GM21423 (cell line): ENCODE measurements at regions not wholly inside any gene's neighbourhood (a gene's known extent, or its start where the extent isn't known, plus 50 kb on each side); places are given as distances from the start of the nearest gene placed in this dataset.
A peak's percentile ranks its signal among the peaks of the same experiment; 100 is the strongest.

Experiments
- ATAC-seq: cut with Tn5 transposase; IDR thresholded peaks from one replicate; pipeline ENCODE4 v1.9.1; 2021; ENCODE audit warnings: mild to moderate bottlenecking, moderate library complexity; ENCODE audit not compliant: unreplicated experiment

DNA sequence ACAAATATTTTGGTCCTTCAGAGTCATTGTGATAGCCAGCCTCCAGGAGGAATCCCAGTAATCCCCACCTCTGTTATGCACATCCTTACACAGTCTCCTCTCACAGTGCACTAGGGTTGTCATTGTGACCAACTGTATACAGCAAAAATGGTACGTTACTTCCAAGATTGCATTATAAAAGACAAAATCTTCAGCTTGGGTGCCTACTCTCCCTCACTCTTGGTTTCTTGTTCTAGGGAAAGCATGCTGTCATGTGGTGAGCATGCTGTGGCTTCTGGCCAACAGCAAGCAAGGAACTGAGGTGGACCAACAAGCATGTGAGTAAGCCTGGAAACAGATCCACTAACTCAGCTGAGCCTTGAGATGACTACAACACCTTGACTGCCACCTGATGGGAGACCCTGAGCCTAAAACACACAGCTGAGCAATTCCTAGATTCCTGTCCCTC lies 130.1 kb upstream of the DST start:
- no peak for ATAC-seq

DNA sequence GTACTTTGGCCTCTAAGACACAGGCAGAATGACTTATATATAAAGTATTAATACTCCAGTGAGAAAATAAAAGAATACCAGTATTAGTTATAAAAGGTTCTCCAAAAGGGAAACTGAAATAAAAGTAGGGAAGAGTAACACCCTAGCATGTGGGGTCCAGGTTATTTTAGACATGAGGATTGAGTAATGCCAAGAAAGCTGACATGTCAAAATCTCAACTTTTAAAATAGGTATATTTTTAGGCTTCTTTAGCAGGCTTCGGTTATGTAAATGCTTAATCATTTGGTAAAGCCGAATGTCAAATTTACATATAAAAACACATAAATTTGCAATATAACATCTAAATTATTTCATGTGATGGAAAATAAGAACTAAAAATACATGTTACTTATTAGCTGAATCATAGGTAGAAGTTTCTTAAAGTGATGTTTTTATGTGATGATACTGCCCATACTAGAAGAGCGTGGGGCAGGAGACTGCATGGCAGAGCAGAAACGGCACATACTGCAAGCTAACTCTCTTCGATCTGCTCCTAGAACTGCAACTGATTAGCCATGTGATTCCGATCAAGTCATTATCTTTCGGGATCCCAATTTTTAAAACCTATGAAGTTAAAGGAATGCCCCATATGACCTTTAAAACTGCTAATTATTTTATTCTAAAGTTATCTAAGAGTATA lies 129.4 kb upstream of the DST start:
- ATAC-seq: no peak

DNA sequence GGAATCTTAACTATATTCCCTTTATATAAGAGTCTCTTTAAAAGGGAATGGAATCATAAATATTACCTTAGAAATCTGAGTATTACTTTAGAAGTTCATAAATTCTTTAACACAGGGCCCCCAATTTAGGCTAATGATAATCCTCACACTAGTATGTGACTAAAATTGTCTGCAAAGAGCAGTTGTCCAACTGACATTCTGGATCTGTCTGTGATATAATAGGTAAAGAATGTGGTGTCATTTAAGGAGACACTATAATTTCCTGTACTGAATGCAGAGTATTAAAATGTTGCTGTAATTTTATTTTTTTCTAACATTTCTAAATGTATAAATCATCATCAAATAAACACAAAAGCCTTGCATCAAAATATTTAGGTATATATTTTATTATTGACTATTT lies 128.5 kb upstream of the DST start:
- no peak for ATAC-seq

DNA sequence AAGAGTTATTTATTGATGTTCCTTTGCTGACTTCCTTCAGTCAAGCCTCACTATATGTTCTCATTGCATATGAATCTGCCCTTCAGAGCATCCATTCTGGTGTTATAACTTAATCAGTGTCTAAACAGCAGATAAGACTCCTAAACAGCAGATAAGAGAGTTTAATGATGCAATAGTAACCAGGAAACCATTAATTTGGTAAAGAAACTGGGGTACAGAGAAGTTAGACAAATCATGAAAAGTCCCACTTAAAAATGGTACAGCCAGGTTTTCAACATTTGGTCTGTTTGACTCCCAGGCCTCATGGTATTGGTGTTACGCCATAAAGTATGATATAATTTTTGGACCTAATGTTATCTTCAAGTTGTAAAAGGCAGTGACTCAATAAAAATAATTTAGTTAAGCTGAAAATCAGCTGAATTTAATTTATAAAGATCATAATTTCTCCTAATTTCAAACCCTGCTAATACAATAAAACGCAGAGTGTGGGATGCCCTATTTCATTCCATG lies 127.4 kb upstream of the DST start:
- no peak for ATAC-seq

DNA sequence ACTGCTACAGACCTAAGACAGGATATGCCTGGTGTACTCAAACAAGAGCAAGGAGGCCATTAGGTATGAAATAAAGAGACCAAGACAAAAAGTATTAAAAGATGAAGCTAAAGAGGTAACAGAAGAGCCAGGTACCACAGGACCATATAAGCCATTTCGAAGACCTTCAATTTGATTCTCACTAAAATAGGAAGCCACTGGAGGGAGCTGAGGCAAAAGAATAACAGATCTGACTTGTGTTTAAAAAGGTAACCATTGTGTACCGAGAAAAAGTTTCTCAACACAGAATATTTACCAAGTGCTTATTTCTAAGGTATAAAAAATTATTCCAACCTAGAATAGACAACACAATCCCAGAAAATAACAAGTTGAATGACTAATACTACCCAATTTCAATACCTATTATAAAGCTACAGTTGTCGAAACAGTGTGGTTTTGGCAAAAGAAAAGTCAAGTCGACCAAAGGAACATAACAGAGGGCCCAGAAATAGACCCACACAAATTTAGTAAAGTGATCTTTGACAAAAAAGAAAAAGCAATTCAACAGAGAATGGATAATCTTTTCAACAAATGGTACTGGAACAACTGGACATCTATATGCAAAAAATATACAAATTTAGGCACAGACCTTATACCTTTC lies 125.3 kb upstream of the DST start:
- no peak for ATAC-seq

DNA sequence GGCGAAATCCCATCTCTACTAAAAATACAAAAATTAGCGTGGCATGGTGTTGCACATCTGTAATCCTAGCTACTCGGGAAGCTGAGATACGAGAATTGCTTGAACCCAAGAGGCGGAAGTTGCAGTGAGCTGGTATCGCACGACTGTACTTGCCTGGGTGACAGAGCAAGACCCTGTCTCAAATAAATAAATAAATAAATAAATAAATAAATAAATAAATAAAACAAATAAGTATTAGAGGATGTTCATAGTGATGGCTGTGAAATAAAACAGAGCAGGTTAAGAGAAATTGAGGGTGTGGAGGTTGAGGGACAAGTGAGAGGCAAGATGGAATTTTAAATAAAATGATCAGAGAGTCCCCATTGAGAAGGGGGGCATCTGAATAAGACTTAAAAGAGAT lies 124.7 kb upstream of the DST start:
- no peak for ATAC-seq

DNA sequence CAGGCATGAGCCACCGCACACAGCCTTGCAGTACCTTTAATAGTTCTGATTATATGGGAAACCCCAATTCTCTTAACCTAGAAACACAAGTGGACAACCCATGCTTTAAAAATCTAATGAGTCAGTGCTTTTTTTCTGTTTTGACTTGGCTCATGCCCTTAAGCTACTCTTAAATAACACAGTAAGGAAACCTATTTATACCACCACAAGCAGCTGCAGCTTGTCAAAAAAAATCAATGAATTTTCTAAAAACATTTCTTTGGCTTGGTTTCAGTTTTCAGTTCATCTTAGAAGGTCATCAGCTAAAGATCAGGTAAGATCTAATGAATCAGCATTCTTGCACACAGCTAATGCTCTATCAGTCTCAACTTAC lies 124.1 kb upstream of the DST start:
- peak; percentile 69 for ATAC-seq

DNA sequence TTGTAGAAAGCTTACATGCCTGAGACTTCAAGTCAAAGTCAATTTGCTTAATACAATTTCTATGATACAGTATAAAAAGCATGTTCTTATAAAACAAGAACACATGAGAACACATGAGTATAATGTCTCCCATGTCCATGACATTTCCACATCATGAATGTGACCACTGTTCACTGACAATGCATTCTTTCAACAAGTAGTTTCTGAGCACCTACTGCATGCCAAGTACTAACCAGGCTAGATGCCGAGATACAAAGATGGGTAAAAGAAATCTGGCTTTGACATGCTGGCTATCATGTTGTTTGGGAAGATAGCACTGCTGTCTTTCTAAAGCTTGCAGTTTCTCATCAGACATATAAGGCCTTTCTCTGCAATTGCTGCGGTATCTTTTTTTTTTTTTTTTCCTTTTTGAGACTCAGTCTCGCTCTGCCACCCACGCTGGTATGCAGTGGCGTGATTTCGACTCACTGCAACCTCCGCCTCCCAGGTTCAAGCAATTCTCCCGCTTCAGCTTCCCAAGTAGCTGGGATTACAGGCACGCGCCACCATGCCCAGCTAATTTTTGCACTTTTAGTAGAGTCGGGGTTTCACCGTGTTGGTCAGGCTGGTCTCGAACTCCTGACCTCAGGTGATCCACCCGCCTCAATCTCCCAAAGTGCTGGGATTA lies 123.6 kb upstream of the DST start:
- no peak for ATAC-seq

DNA sequence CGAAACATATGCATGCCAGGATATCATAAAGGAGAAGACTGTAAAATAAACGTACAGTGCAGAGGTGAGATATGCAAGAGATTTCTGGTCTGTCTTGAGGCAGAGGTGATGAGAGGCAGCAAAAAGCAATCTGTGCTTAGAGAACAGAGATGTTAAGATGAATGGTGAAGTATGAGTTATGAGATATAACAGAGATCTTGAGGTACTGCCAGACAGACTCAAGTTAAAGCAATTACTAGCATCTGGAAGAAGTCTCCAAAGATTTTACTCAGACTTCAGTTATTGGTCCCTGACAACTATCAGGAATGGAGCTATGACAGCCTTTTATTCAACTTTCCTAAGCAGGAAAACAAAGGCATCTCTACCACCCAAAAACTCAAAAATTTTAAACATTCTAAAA lies 122.8 kb upstream of the DST start:
- no peak for ATAC-seq

DNA sequence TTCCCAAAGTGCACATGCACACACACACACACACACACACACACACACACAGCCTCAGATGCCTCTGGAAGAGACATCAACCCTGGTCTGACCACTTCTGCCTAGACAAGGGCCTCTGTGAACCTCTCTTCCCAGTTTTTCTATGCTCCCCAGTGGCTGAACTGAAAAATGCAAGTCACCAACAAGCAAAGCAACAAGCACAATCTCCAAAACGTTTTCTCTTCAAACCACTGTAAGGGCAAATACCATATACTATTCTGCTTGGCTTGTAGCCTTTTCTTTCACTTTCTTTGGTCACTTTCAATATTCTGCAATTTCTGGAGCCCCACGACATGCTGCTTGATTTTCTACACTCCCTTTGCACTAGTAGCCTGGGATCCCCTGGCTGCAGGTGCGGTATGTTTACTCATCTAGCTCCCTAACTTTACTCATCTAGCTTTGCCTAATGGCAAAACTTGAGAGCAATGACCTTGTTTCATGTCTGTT lies 121.4 kb upstream of the DST start:
- peak; percentile 35 for ATAC-seq

DNA sequence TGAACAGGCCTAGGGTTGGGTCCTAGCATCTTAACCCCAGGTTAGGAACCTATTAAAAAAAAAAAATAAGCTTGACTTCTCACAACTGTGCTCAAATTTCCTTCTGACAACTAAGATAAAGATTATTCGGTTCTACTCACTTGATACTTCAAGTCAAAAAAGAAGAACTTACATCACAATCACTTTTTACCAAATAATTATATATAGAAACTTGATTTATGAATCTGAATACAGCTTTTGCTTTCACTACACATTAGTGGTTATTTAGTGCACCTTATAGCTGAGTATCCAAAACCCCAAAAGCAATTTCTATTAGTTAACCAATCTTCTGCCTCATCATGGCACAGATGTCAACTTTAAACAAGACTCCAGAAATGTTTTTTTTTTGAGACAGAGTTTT lies 119.0 kb upstream of the DST start:
- no peak for ATAC-seq

DNA sequence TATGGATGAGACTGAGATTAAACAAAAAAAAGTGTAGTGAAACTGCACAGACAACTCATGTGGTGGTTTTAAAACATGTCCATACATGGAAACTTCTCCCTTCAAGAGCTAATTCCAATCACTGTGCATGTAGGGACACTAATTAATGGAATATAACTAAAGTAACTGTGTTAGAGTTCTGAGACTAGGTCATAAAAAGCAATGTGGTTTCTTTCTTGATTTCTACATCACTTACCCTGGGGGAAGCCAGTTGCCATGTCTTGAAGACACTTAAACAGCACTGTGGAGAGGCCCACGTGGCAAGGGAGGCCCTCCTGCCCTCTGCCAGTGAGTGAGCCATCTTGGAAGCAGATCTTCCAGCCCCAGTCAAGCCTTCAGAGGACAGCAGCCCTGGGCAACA lies 118.2 kb upstream of the DST start:
- no peak for ATAC-seq

DNA sequence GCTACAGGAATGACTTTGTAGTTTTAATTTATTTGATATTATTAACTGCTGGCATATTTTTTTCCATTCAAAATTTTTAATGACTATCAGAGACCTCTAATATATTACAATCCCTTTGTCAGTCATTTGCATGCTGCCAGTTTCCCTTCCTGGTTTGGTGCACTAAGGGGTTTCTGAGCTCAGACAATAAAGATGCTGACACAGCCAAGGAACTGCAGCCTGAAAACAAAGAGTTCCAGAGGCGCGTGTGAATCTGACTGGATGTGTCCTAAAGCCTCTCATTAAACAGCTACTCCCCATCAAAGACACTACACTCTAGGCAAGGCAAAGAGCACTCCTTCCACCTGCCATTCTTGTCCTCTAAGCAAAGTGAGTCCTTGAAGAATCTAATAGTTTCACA lies 116.8 kb upstream of the DST start:
- no peak for ATAC-seq

DNA sequence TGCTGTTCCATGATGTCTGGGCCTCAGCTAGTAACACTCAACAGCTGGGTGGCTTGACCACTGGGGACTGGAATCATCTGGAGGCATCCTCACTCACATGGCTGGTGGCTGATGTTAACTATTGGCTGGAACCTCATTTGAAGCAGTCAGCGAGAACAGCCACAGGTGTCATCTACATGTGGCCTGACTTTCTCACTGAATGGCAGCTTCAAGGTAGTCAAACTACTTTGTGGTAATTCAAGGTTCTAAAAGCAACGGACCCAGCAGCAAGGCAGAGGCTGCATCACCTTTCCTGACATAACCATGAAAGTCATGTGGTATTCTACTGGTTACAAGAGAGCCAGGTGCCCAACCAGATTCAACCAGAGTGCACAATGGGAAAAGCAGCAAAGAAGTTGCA lies 115.9 kb upstream of the DST start:
- ATAC-seq: peak; percentile 30

DNA sequence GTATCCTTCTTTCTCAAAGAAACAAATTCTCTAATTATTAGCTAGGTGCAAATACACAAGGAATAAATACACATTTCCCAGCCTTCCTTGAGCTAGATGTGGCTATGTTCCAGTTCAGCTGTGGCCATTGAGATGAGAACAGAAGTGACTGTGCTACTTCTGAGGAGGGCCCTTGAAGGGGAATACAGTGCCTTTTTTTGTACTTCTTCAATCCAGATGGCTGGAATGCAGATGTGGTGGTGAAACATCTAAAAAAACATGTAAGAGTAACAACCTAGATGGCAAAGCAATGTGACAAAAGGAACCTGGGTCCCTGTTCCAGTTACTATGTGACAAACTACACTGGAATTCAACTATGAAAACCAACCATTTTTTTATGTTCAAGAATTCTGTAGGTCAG lies 115.4 kb upstream of the DST start:
- peak; percentile 33 for ATAC-seq

DNA sequence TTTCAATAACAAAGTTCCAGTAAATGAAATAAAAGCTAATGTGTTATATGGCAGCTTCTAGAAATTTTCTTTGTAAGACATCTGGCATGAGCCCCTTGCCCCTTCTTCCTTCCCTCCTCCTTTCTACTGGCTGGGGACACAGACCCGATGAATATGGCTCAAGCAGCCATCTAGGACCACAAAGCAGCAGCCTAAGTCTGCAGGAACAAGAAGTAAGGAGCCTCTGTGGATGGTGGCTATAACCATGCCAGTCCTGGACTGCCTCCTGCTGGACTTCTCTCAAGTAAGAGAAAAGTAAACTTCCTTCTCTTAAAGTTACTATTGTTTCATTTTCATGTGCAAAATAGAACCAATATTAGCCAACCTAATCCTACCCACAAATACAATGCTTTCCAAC lies 114.9 kb upstream of the DST start:
- no peak for ATAC-seq

DNA sequence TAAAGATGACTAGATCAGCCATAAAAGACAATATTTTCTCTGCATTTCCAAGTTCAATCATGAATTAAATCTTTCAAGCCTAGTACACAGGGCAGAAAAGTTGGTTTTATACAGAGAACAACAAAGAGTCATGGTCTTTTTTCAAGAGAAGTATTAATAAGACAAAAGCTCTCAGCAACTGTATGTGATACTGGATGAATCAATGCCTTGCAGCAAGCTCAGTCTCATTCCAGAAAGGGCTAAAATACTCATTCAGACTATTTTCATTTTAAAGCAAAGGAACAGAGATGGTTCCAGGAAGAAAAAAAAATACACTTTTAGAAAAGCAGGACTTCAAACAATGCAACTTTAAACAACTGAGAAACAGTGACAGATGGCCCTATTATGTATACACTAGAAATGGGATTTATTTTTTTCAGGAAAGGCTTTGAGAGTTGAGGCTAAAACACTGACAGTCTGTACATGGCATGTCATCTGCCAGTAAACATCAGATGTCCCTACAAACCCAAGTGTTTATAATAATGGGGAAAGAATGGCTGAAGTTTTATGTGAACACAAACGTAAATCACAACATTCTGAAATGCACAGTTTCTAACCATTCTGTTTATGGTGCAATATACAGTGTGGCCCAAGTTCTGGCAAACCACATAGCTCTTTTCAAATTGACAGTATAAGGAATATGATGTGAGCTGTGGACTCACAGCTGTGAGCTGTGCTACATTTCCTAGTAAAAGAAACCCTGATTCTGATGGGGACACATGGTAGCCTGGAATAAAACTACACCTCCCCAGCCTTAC lies 114.3 kb upstream of the DST start:
- no peak for ATAC-seq

DNA sequence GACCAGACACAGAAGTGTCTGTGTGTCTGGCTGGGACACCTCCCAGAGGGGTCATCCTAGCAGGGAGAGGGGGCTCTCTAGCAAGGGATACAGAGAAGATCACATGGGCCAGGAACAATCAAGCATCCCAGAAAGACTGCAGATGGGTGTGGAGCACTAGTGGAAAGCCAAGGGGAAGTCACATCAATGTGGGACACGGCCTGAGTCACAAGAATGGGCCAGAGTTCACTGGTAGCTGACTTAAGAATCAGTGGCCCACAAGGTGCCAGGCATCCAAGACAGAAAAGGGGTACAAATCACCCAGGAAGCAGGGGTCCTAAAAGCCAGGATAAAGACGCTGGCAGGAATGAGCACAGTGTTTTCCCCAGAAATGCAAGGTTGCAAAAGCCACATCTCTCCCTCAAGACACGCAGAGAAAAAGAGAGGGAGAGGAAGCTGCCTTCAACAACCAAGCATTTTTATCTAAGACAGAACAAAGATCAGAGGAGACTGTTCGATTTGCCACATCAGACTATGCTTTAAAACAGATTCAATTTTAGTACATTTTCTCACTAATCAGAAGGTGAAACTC lies 113.6 kb upstream of the DST start:
- ATAC-seq: no peak

DNA sequence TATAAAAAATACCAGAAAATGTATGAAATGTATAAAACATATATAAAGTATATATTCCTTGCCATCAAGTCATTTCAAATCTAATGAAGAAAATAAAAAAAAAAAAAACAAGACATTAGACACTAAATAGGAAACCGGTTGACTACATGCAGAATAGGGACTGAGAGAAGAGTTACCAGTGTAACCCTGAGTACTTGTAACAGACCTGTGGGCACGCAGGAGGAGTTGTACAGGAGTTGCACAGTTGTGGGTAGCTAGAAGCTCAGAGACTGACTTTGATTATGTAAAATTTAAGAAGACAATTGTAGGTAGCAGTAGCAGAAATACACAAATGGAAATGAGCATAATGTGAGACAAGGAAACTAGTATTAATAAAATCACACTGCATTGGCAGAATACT lies 112.4 kb upstream of the DST start:
- ATAC-seq: no peak

DNA sequence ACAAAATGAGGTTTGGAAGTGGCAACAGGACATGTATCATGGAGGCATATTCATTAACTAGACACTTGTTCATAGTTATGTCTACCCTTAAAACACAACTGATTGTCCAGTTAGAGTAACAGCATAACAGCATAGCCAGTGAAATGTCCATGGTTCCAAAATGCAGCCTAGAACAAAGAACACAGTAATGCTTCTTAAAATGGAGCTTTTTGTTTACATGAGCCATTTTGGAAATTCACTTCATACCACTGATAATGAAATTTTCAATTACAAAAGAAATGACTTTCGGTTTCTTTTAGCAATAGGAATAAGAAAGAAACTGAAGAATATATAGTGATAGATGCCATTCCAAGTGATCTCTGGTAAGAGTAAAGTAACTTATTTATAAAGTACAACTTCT lies 111.1 kb upstream of the DST start:
- no peak for ATAC-seq

DNA sequence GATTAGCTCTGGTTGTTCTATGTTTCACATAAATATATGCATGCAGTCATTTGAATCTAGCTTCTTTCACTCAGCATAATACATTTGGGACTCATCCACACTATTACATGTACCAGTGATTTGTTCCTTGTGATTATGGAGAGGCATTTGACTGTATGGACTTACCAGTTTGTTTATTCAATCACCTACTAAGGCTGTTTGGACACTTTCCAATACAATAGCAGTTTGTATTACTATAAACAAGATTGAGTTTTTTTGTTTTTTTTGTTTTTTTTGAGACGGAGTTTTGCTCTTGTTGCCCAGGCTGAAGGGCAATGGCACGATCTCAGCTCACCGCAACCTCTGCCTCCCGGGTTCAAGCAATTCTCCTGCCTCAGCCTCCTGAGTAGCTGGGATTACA lies 109.8 kb upstream of the DST start:
- ATAC-seq: no peak
